OCI-LY3 (cell line): ENCODE measurements at regions not wholly inside any gene's neighbourhood (a gene's known extent, or its start where the extent isn't known, plus 50 kb on each side); places are given as distances from the start of the nearest gene placed in this dataset.

Experiments used
- H2AFZ ChIP-seq: fragments of 200-600, 300-600 bp; shearing (Covaris generic); 2 replicates; pipeline ENCODE4 v1.6.0; 2014; ENCODE audit warnings: antibody characterized with exemption, low read depth, low read length
- H3K27ac ChIP-seq: fragments of 200-600, 300-600 bp; sonication (generic); 2 replicates; pipeline ENCODE4 v1.5.1; 2014; ENCODE audit warnings: mild to moderate bottlenecking, low read length, moderate library complexity, mixed read lengths
- H3K27me3 ChIP-seq: fragments of 200-600, 300-600 bp; sonication (generic); 2 replicates; pipeline ENCODE4 v1.6.1; 2014; ENCODE audit warnings: low read depth, low read length, mixed read lengths
- H3K36me3 ChIP-seq: fragments of 200-600, 300-600 bp; sonication (generic); replicated peaks from 2 replicates; pipeline ENCODE3; 2014; ENCODE audit warnings: low read depth, low read length, mixed read lengths
- H3K4me1 ChIP-seq: fragments of 300-600, 200-600 bp; sonication (generic); 2 replicates; pipeline ENCODE4 v1.6.1; 2014; ENCODE audit warnings: low read length, mixed read lengths
- H3K4me2 ChIP-seq: fragments of 200-600, 300-600 bp; sonication (generic); 2 replicates; pipeline ENCODE4 v1.6.1; 2014; ENCODE audit warnings: low read length, mixed read lengths
- H3K4me3 ChIP-seq: fragments of 300-600, 200-600 bp; sonication (generic); 2 replicates; pipeline ENCODE4 v1.5.1; 2014; ENCODE audit warnings: antibody characterized with exemption, mild to moderate bottlenecking, low read length, moderate library complexity
- H3K79me2 ChIP-seq: fragments of 300-600, 200-600 bp; shearing (Covaris generic); 2 replicates; pipeline ENCODE4 v1.6.1; 2014; ENCODE audit warnings: mild to moderate bottlenecking, low read length, mixed read lengths
- H3K9ac ChIP-seq: fragments of 300-600, 200-600 bp; shearing (Covaris generic); 2 replicates; pipeline ENCODE4 v1.6.0; 2014; ENCODE audit warnings: mild to moderate bottlenecking, low read length, moderate library complexity
- H3K9me3 ChIP-seq: fragments of 200-600, 300-600 bp; shearing (Covaris generic); 2 replicates; pipeline ENCODE4 v1.6.1; 2014; ENCODE audit warnings: low read length, mixed read lengths; ENCODE audit not compliant: insufficient read depth
- H4K20me1 ChIP-seq: fragments of 200-600, 300-600 bp; sonication (generic); 2 replicates; pipeline ENCODE4 v1.6.1; 2016; ENCODE audit warnings: low read length, mixed read lengths; ENCODE audit not compliant: insufficient read depth
- EZH2phosphoT487 ChIP-seq: fragments of 200-600 bp; shearing (Covaris generic); IDR thresholded peaks from 2 replicates; pipeline ENCODE4 v1.6.1; 2018; ENCODE audit warnings: antibody characterized with exemption, mixed run types, low read depth
- TF ChIP-seq, protein P1 (sequence below): fragments of 200-600, 300-600 bp; sonication (generic); IDR thresholded peaks from 2 replicates; pipeline ENCODE4 v1.5.1; 2014; ENCODE audit warnings: antibody characterized with exemption, low read length, low read depth

DNA sequence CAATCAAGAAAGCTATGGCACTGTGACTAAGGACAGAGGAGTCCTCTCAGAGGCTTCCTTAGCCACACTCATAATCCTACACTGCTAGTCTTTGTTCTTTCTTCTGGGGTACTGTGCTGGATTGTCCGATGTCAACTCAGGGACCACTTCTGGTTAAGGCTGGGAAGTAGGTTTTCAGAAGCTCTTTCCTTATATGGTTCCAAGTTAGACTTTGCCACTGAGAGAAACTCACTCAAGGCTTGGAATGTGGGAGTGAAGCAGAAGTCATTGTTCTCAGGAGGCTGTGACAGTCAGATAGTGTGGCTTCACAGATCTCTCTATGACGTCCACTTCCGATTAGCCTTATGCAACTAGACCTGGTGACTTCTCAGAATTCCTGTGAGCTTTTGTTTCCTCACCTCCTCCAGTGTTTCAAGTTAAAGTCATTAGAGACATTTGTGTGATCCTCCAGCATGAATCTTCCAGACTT, 317.3 kb upstream of the F9 start:
- H3K9me3 ChIP-seq, result no peaks in the 10 kb centered on the region
- H2AFZ ChIP-seq, result no peak overlapping the region
- H3K4me3 ChIP-seq, result no peak overlapping the region
- no peaks in the 10 kb centered on the region for H3K79me2 ChIP-seq
- TF ChIP-seq, protein P1, sequence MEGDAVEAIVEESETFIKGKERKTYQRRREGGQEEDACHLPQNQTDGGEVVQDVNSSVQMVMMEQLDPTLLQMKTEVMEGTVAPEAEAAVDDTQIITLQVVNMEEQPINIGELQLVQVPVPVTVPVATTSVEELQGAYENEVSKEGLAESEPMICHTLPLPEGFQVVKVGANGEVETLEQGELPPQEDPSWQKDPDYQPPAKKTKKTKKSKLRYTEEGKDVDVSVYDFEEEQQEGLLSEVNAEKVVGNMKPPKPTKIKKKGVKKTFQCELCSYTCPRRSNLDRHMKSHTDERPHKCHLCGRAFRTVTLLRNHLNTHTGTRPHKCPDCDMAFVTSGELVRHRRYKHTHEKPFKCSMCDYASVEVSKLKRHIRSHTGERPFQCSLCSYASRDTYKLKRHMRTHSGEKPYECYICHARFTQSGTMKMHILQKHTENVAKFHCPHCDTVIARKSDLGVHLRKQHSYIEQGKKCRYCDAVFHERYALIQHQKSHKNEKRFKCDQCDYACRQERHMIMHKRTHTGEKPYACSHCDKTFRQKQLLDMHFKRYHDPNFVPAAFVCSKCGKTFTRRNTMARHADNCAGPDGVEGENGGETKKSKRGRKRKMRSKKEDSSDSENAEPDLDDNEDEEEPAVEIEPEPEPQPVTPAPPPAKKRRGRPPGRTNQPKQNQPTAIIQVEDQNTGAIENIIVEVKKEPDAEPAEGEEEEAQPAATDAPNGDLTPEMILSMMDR, result no peak
- no peak for TF ChIP-seq EZH2phosphoT487
- no peaks in the 10 kb centered on the region for H4K20me1 ChIP-seq
- H3K4me1 ChIP-seq, result no peaks in the 10 kb centered on the region
- no peak overlapping the region for H3K4me2 ChIP-seq
- no peaks in the 10 kb centered on the region for H3K36me3 ChIP-seq
- H3K9ac ChIP-seq, result no peak overlapping the region
- no peaks in the 10 kb centered on the region for H3K27me3 ChIP-seq
- no peak overlapping the region for H3K27ac ChIP-seq

DNA sequence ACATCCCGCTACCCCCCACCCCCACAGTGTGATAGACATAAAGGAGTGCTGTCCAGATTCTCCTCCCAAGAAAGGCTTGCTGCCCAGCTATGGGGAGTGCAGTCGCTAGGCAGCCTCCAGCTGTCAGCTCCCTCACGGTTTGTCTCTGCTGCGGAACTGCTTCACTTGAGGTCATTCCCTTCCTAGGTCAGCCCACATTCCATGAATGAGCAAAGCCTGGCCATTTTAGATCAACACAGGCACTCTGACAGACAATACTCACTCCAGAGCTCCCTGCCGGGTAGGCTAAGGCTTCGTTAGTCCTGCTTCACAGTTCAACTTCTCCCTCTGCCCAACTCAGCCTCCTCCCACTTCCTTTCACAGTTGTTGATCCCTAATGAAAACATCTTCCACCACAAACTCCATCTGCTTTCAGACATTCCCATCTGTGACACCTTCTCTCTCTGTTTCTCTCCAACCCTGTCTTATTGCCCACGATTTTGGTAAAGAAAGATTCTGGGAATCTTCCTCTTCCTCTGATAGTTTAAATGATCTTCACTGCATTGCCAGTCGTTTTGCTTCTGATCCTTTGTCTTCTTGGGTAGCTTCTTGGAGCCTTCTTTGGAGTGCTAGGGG, 318.9 kb upstream of the F9 start:
- H3K79me2 ChIP-seq, result no peaks in the 10 kb centered on the region
- H2AFZ ChIP-seq, result no peak overlapping the region
- no peaks in the 10 kb centered on the region for H3K4me1 ChIP-seq
- no peaks in the 10 kb centered on the region for H4K20me1 ChIP-seq
- no peaks in the 10 kb centered on the region for H3K9me3 ChIP-seq
- no peaks in the 10 kb centered on the region for H3K36me3 ChIP-seq
- H3K27me3 ChIP-seq, result no peaks in the 10 kb centered on the region
- H3K4me2 ChIP-seq, result peak overlapping the region; percentile 26
- H3K4me3 ChIP-seq, result no peak overlapping the region
- TF ChIP-seq, protein P1, result no peak
- no peak for TF ChIP-seq EZH2phosphoT487
- H3K9ac ChIP-seq, result no peak overlapping the region
- H3K27ac ChIP-seq, result no peak overlapping the region

DNA sequence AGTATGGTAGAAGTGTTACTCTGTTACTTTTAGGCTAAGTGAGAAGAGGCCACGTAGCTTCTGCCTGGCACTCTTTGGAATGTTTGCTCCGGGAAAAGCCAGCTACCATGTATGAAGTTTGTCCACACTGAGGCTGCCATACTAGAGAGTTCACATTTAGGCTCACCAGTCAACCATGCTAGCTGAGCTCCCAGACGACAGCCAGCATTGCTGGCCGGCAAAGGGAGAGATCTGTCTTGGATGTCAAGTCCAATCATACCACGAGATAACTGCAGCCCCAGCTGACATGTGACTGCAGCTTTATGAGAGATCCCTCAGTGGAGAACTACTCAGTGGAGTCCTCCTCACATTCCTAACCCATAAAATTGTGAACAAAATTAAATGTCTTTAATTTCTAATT, 321.2 kb upstream of the F9 start:
- H3K27me3 ChIP-seq, result no peaks in the 10 kb centered on the region
- no peaks in the 10 kb centered on the region for H4K20me1 ChIP-seq

DNA sequence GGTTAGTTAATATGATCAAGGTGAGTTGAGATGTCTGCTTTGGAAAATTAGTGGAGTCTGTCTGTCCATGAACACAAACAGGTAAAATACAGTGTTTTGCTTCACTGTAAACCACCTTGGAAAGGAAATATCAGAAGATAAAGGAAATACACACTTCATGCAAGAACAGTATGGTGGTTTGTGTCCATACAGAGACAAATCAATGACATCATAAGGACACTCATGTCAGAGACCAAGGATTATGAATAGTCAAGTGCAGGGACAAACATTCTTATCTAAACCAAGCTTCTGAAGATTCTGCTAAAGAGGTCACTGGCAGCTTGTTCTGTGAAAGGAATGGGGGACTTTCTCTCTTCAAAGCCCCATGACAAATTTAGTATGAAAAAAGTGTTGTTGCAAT, 322.9 kb upstream of the F9 start:
- Histone ChIP-seq H3K27me3 (no peaks in the 10 kb centered on the region), H3K4me2 (no peak overlapping the region), H3K9ac (no peak overlapping the region), H3K4me1 (no peaks in the 10 kb centered on the region), H3K9me3 (no peaks in the 10 kb centered on the region), H2AFZ (no peak overlapping the region), H4K20me1 (no peaks in the 10 kb centered on the region), H3K79me2 (no peaks in the 10 kb centered on the region), H3K4me3 (no peak overlapping the region), H3K27ac (no peak overlapping the region), H3K36me3 (no peaks in the 10 kb centered on the region)
- no peak for TF ChIP-seq EZH2phosphoT487
- TF ChIP-seq, protein P1, result no peak

More for the DNA sequence above, 321.2 kb upstream of the F9 start:
- Histone ChIP-seq H3K27ac (no peak overlapping the region), H3K9me3 (no peaks in the 10 kb centered on the region), H2AFZ (no peak overlapping the region), H3K36me3 (no peaks in the 10 kb centered on the region), H3K9ac (no peak overlapping the region), H3K4me3 (no peak overlapping the region), H3K4me2 (no peak overlapping the region), H3K4me1 (no peaks in the 10 kb centered on the region), H3K79me2 (no peaks in the 10 kb centered on the region)
- TF ChIP-seq EZH2phosphoT487, result no peak
- TF ChIP-seq, protein P1, result no peak
